ENCODE measurements at regions not wholly inside any gene's neighbourhood (a gene's known extent, or its start where the extent isn't known, plus 50 kb on each side); places are given as distances from the start of the nearest gene placed in this dataset.
"Not testable (repeated sequence)": the region's sequence is repeated elsewhere in the genome, so short reads cannot be mapped to it uniquely, and the experiment has no call there.

DNA sequence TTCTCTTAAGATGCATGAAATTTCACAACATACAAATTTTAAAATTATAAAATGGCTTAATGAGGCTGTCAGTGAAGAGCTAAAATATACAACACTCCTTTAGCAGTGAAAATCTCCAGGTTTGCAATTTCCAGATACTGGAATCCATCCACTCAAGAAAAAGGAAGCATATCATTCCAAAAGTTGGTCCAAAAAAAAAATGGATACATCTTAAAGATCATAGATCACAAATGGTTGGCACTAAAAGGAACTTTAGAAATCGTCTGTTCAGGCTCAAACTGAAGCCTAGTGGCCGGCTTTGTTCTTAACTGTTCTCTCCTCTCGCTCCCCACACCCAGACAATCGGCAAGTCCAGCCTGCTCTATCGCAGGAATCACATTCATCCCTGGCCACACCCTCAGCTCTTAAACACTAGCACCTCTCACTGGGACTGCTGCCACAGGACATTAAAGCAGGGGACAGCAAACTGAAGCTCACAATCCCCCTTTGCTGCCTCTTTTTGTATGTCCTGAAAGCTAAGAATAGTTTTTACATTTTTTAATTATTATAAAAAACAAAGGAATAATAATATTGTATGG, 130.3 kb upstream of the CDIN1 start:
- Mint-ChIP-seq H3K9me3 (no peaks in the 10 kb centered on the region), H3K4me3 (no peak overlapping the region), H3K27me3 (peaks cover 2% of the 10 kb centered on the region), H3K27ac (no peak overlapping the region), H3K4me1 (no peaks in the 10 kb centered on the region), H3K36me3 (ENCODE audit: low read depth) (no peaks in the 10 kb centered on the region)
- DNase-seq (no peak), ATAC-seq (no peak)

DNA sequence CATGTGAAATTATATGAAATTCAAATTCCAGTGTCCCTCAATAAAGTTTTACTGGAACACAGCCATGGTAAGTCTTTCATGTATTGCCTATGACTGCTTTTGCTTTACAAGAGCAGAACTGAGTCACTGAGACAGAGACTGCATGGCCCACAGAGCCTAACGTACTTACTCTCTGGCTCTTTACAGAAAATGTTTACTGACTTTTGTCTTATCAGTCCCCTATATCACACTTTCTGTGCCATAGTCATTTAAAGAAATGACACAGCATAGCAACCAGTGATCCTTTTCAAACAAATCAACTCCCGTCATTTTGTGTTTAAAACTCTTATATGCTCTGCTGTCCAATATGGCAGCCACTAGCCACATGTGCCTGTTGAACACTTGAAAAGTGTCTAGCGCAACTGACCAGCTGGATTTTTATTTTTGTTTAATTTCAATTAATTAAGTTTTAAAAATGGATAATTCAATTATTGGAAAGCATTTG, 129.7 kb upstream of the CDIN1 start:
- H3K4me3 Mint-ChIP-seq, result no peak overlapping the region
- H3K4me1 Mint-ChIP-seq, result no peaks in the 10 kb centered on the region
- H3K36me3 Mint-ChIP-seq (ENCODE audit: low read depth), result no peaks in the 10 kb centered on the region
- DNase-seq (no peak), ATAC-seq (no peak)
- H3K27me3 Mint-ChIP-seq, result peaks cover 2% of the 10 kb centered on the region
- no peaks in the 10 kb centered on the region for H3K9me3 Mint-ChIP-seq
- no peak overlapping the region for H3K27ac Mint-ChIP-seq

- not testable (repeated sequence) for H3K27me3 Mint-ChIP-seq; DNase-seq; H3K36me3 Mint-ChIP-seq (ENCODE audit: low read depth); H3K27ac Mint-ChIP-seq; ATAC-seq; H3K4me1 Mint-ChIP-seq; H3K4me3 Mint-ChIP-seq; H3K9me3 Mint-ChIP-seq
Measured at GRCh38 chr15:36454244-36454643, 125.2 kb upstream of the CDIN1 start.

DNA sequence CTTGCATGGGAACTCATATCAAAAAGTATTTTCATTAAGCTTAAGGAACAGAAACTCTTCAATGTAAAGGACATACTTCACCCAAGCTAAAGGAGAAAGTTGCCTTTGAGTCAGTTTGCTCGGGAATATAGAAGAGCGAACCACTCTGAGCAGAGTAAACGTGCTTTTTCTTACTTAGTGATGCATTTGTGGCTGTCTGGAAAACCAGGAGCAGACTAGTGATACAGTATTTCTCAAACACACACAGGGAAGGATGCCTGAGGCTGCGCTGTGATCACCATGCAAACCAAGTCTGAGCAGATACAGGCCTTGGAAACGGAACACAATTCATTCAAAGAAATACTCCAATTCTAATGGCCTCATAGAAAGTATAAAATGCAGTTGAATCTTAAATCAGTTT, 121.0 kb upstream of the CDIN1 start:
- Mint-ChIP-seq H3K27ac (no peak overlapping the region), H3K36me3 (ENCODE audit: low read depth) (no peaks in the 10 kb centered on the region), H3K27me3 (no peaks in the 10 kb centered on the region), H3K4me3 (no peak overlapping the region), H3K4me1 (no peaks in the 10 kb centered on the region), H3K9me3 (peaks cover 10% of the 10 kb centered on the region)
- no peak for ATAC-seq
- no peak for DNase-seq

- no peak overlapping the region for H3K4me3 Mint-ChIP-seq
- ATAC-seq (no peak), DNase-seq (no peak)
- no peaks in the 10 kb centered on the region for H3K36me3 Mint-ChIP-seq (ENCODE audit: low read depth)
- no peaks in the 10 kb centered on the region for H3K27me3 Mint-ChIP-seq
- H3K9me3 Mint-ChIP-seq, result peaks cover 10% of the 10 kb centered on the region
- no peak overlapping the region for H3K27ac Mint-ChIP-seq
- no peaks in the 10 kb centered on the region for H3K4me1 Mint-ChIP-seq
Measured at GRCh38 chr15:36465304-36465703, 114.1 kb upstream of the CDIN1 start.

GRCh38 chr15:36468746-36469145, 110.7 kb upstream of the CDIN1 start:
- H3K36me3 Mint-ChIP-seq (ENCODE audit: low read depth), result no peaks in the 10 kb centered on the region
- no peaks in the 10 kb centered on the region for H3K9me3 Mint-ChIP-seq
- no peak for ATAC-seq
- H3K4me1 Mint-ChIP-seq, result no peaks in the 10 kb centered on the region
- no peak overlapping the region for H3K27ac Mint-ChIP-seq
- no peak overlapping the region for H3K4me3 Mint-ChIP-seq
- no peaks in the 10 kb centered on the region for H3K27me3 Mint-ChIP-seq
- no peak for DNase-seq

DNA sequence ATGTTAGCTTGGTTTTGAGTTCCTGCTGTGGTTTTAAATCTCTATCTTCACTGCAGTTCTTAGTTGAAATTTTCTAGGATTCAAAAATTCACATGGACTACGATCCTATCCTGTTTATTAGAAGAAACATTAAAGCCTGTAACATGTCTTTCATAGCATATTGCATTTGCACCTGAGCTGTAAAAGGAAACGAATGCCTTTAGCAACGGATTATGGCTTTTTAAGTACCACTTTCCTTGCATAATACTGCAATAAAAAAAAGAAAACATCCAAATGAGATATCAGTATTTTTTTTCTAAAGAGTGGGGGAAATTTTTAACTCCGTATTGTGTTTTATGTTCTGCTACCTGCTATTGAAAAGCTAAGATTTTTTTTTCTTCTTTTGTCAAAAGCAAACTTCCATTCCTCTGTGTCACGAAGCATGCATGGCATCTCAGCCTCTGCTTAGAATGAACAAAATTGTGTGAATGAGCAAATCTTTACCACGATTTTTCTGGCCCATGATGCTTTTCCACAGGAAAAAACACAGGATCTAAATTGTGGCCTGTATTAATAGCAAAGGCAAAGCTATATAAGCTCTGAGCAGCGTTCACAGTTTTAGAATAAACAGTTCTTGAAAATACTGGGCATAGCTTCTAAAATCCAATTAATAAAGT, 110.0 kb upstream of the CDIN1 start:
- DNase-seq (no peak), ATAC-seq (no peak)
- no peak overlapping the region for H3K27ac Mint-ChIP-seq
- H3K36me3 Mint-ChIP-seq (ENCODE audit: low read depth), result no peaks in the 10 kb centered on the region
- no peaks in the 10 kb centered on the region for H3K9me3 Mint-ChIP-seq
- no peaks in the 10 kb centered on the region for H3K27me3 Mint-ChIP-seq
- no peak overlapping the region for H3K4me3 Mint-ChIP-seq
- H3K4me1 Mint-ChIP-seq, result no peaks in the 10 kb centered on the region

GRCh38 chr15:36472672-36473071, 106.8 kb upstream of the CDIN1 start:
- DNase-seq (no peak), ATAC-seq (no peak)
- no peaks in the 10 kb centered on the region for H3K27me3 Mint-ChIP-seq
- no peaks in the 10 kb centered on the region for H3K4me1 Mint-ChIP-seq
- H3K36me3 Mint-ChIP-seq (ENCODE audit: low read depth), result no peaks in the 10 kb centered on the region
- no peak overlapping the region for H3K4me3 Mint-ChIP-seq
- no peak overlapping the region for H3K27ac Mint-ChIP-seq
- no peaks in the 10 kb centered on the region for H3K9me3 Mint-ChIP-seq

- H3K27me3 Mint-ChIP-seq, result peaks cover 2% of the 10 kb centered on the region
- no peaks in the 10 kb centered on the region for H3K9me3 Mint-ChIP-seq
- ATAC-seq (no peak), DNase-seq (no peak)
- no peaks in the 10 kb centered on the region for H3K4me1 Mint-ChIP-seq
- H3K4me3 Mint-ChIP-seq, result no peak overlapping the region
- H3K36me3 Mint-ChIP-seq (ENCODE audit: low read depth), result no peaks in the 10 kb centered on the region
- H3K27ac Mint-ChIP-seq, result no peak overlapping the region
Measured at GRCh38 chr15:36478561-36478960, 100.9 kb upstream of the CDIN1 start.

- no peak overlapping the region for H3K4me3 Mint-ChIP-seq
- H3K27ac Mint-ChIP-seq, result no peak overlapping the region
- DNase-seq (no peak), ATAC-seq (no peak)
- peaks cover 2% of the 10 kb centered on the region for H3K27me3 Mint-ChIP-seq
- no peaks in the 10 kb centered on the region for H3K4me1 Mint-ChIP-seq
- no peaks in the 10 kb centered on the region for H3K36me3 Mint-ChIP-seq (ENCODE audit: low read depth)
- no peaks in the 10 kb centered on the region for H3K9me3 Mint-ChIP-seq
Measured at GRCh38 chr15:36479200-36479896, 100.1 kb upstream of the CDIN1 start.

GRCh38 chr15:36481156-36481555, 98.3 kb upstream of the CDIN1 start:
- ATAC-seq, result no peak
- H3K27me3 Mint-ChIP-seq, result peaks cover 2% of the 10 kb centered on the region
- H3K4me3 Mint-ChIP-seq, result no peak overlapping the region
- no peak overlapping the region for H3K27ac Mint-ChIP-seq
- no peaks in the 10 kb centered on the region for H3K4me1 Mint-ChIP-seq
- no peaks in the 10 kb centered on the region for H3K9me3 Mint-ChIP-seq
- no peak for DNase-seq
- H3K36me3 Mint-ChIP-seq (ENCODE audit: low read depth), result no peaks in the 10 kb centered on the region

DNA sequence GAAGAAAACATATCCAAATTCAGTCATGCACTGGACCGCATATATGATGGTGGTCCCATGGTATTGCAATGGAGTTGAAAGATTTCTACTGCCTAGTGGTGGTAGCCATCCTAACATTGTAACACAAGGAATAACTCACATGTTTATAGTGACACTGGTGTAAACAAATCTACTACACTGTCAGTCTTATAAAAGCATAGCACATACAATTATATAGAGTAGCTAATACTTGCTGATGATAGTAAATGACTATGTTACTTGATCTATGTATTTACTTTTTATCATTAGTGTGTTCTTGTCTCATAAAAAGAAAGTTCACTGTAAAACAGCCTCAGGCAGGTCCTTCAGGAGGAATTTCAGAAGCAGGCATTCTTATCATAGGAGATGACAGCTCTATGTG, 96.0 kb upstream of the CDIN1 start:
- no peaks in the 10 kb centered on the region for H3K4me1 Mint-ChIP-seq
- ATAC-seq, result no peak
- no peak overlapping the region for H3K27ac Mint-ChIP-seq

GRCh38 chr15:36484038-36484778, 95.2 kb upstream of the CDIN1 start:
- no peaks in the 10 kb centered on the region for H3K4me1 Mint-ChIP-seq
- no peak overlapping the region for H3K27ac Mint-ChIP-seq
- DNase-seq (no peak), ATAC-seq (no peak)
- H3K4me3 Mint-ChIP-seq, result no peak overlapping the region
- no peaks in the 10 kb centered on the region for H3K36me3 Mint-ChIP-seq (ENCODE audit: low read depth)
- H3K9me3 Mint-ChIP-seq, result no peaks in the 10 kb centered on the region
- H3K27me3 Mint-ChIP-seq, result peaks cover 4% of the 10 kb centered on the region

More for the DNA sequence above, 96.0 kb upstream of the CDIN1 start:
- Mint-ChIP-seq H3K27me3 (peaks cover 4% of the 10 kb centered on the region), H3K4me3 (no peak overlapping the region), H3K36me3 (ENCODE audit: low read depth) (no peaks in the 10 kb centered on the region), H3K9me3 (no peaks in the 10 kb centered on the region)
- DNase-seq, result no peak

DNA sequence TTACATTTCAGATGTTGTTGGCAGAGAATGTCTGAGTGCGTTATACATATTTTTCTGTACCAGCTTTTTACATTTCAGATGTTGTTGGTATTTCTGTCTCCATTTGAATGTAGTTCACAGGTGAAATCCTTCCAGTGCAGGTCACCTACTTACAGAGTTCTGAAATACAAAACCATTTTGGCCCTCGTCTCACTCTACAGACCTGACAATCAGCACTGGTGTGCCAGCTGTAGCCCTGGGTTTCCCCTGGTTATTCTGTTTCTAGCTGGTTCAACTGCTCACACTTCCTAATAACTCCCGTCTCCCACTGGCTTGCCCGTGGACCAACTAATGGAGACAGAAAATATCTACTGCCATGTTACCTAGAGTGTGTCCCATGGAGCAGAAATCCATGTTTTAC, 87.5 kb upstream of the CDIN1 start:
- Mint-ChIP-seq H3K4me3 (no peak overlapping the region), H3K36me3 (ENCODE audit: low read depth) (no peaks in the 10 kb centered on the region), H3K9me3 (no peaks in the 10 kb centered on the region), H3K4me1 (no peaks in the 10 kb centered on the region), H3K27ac (no peak overlapping the region), H3K27me3 (peaks cover 3% of the 10 kb centered on the region)
- ATAC-seq, result no peak
- DNase-seq, result no peak

All from activated naive CD8-positive, alpha-beta T cell treated with anti-CD3 and anti-CD28 coated beads, Interleukin-2, amount 50 U/mL, for 24 hours (primary cell).